Suprapubic skin (tissue), 3 donors: ENCODE measurements at regions not wholly inside any gene's neighbourhood (a gene's known extent, or its start where the extent isn't known, plus 50 kb on each side); places are given as distances from the start of the nearest gene placed in this dataset.

ENCODE experiments used
- CTCF ChIP-seq, 2 donors: fragments of 200-600 bp in 1 of 2; fragments of 450-650 bp in 1 of 2; sonication (generic) in 1 of 2; IDR thresholded peaks; one replicate each; pipeline ENCODE4 v1.5.1; 2016 to 2019; ENCODE audit warnings: antibody characterized with exemption in 2 of 2, mild to moderate bottlenecking in 1 of 2, moderate library complexity in 1 of 2
- POLR2A ChIP-seq, 2 donors: fragments of 450-650 bp; IDR thresholded peaks; one replicate each; pipeline ENCODE4 v1.6.1; 2017; ENCODE audit warnings: antibody characterized with exemption in 2 of 2, mild to moderate bottlenecking in 2 of 2, moderate library complexity in 2 of 2

- TF ChIP-seq CTCF (IDR thresholded peaks at IDR 0.05) (no peak), POLR2A (IDR thresholded peaks at IDR 0.05) (no peak)
Measured at GRCh38 chr1:106688446-106688845, 368.0 kb upstream of the PRMT6 start.
